ENCODE measurements at regions not wholly inside any gene's neighbourhood (a gene's known extent, or its start where the extent isn't known, plus 50 kb on each side); places are given as distances from the start of the nearest gene placed in this dataset.

- ATAC-seq (ENCODE audit: low FRiP score) (no peak), DNase-seq (ENCODE audit: low spot score) (no peak)
- TF ChIP-seq CTCF (IDR thresholded peaks at IDR 0.05), result no peak
Observed at GRCh38 chr6:99036672-99037071, 88.9 kb upstream of the FBXL4 start.

- DNase-seq (ENCODE audit: low spot score) (no peak), ATAC-seq (ENCODE audit: low FRiP score) (no peak)
- TF ChIP-seq CTCF (IDR thresholded peaks at IDR 0.05), result no peak
Observed at GRCh38 chr6:99032396-99032795, 84.7 kb upstream of the FBXL4 start.

GRCh38 chr6:99031957-99032356 lies 84.2 kb upstream of the FBXL4 start:
- TF ChIP-seq CTCF (IDR thresholded peaks at IDR 0.05), result no peak
- no peak for DNase-seq (ENCODE audit: low spot score)
- ATAC-seq (ENCODE audit: low FRiP score), result no peak

GRCh38 chr6:99030915-99031314 lies 83.2 kb upstream of the FBXL4 start:
- DNase-seq (ENCODE audit: low spot score), result no peak
- ATAC-seq (ENCODE audit: low FRiP score), result no peak
- TF ChIP-seq CTCF (IDR thresholded peaks at IDR 0.05), result no peak

- ATAC-seq (ENCODE audit: low FRiP score), result no peak
- TF ChIP-seq CTCF (IDR thresholded peaks at IDR 0.05), result no peak
- DNase-seq (ENCODE audit: low spot score), result no peak
Observed at GRCh38 chr6:99026135-99026534, 78.4 kb upstream of the FBXL4 start.

- no peak for TF ChIP-seq CTCF (IDR thresholded peaks at IDR 0.05)
- DNase-seq (ENCODE audit: low spot score) (no peak), ATAC-seq (ENCODE audit: low FRiP score) (no peak)
Observed at GRCh38 chr6:99024089-99024488, 76.3 kb upstream of the FBXL4 start.

GRCh38 chr6:99022039-99022609 lies 74.4 kb upstream of the FBXL4 start:
- ATAC-seq (ENCODE audit: low FRiP score), result no peak
- no peak for DNase-seq (ENCODE audit: low spot score)
- no peak for TF ChIP-seq CTCF (IDR thresholded peaks at IDR 0.05)

Data from omental fat pad (tissue), 3 donors.